GM18858 (cell line): ENCODE measurements at regions not wholly inside any gene's neighbourhood (a gene's known extent, or its start where the extent isn't known, plus 50 kb on each side); places are given as distances from the start of the nearest gene placed in this dataset.

ENCODE experiments used
- ATAC-seq: cut with Tn5 transposase; IDR thresholded peaks from one replicate; pipeline ENCODE4 v1.9.1; 2021; ENCODE audit not compliant: unreplicated experiment

- ATAC-seq: no peak
These were observed 334.7 kb downstream of the IRS2 start for GRCh38 chr13:109451726-109452125.

- ATAC-seq: no peak
These were observed 337.8 kb downstream of the IRS2 start for GRCh38 chr13:109448629-109449028.

- no peak for ATAC-seq
These were observed 338.7 kb downstream of the IRS2 start for GRCh38 chr13:109447667-109448066.

GRCh38 chr13:109440320-109440719, 346.1 kb downstream of the IRS2 start:
- ATAC-seq: no peak

- ATAC-seq: no peak
These were observed 346.6 kb downstream of the IRS2 start for GRCh38 chr13:109439813-109440212.

GRCh38 chr13:109436841-109437240, 349.5 kb downstream of the IRS2 start:
- ATAC-seq: no peak

GRCh38 chr13:109436055-109436622, 350.2 kb downstream of the IRS2 start:
- ATAC-seq: no peak

- ATAC-seq: no peak
These were observed 355.2 kb downstream of the IRS2 start for GRCh38 chr13:109431217-109431616.

- ATAC-seq: no peak
These were observed 358.2 kb downstream of the IRS2 start for GRCh38 chr13:109428146-109428545.

- ATAC-seq: no peak
These were observed 358.7 kb downstream of the IRS2 start for GRCh38 chr13:109427695-109428094.

GRCh38 chr13:109427148-109427547, 359.2 kb downstream of the IRS2 start:
- no peak for ATAC-seq

GRCh38 chr13:109426690-109426990, 359.7 kb downstream of the IRS2 start:
- ATAC-seq: no peak

GRCh38 chr13:109425821-109426689, 360.3 kb downstream of the IRS2 start:
- ATAC-seq: no peak

GRCh38 chr13:109422161-109422560, 364.2 kb downstream of the IRS2 start:
- ATAC-seq: no peak

GRCh38 chr13:109419896-109420295, 366.5 kb downstream of the IRS2 start:
- ATAC-seq: no peak

- ATAC-seq: no peak
These were observed 368.3 kb downstream of the IRS2 start for GRCh38 chr13:109418111-109418510.

- ATAC-seq: no peak
These were observed 370.4 kb downstream of the IRS2 start for GRCh38 chr13:109416001-109416400.

- ATAC-seq: no peak
These were observed 371.3 kb downstream of the IRS2 start for GRCh38 chr13:109415057-109415456.

- no peak for ATAC-seq
These were observed 374.0 kb downstream of the IRS2 start for GRCh38 chr13:109412283-109412901.

- ATAC-seq: no peak
These were observed 375.5 kb downstream of the IRS2 start for GRCh38 chr13:109410868-109411267.

GRCh38 chr13:109408591-109409382, 377.6 kb downstream of the IRS2 start:
- ATAC-seq: no peak
